HCT116 (cell line): ENCODE measurements at regions not wholly inside any gene's neighbourhood (a gene's known extent, or its start where the extent isn't known, plus 50 kb on each side); places are given as distances from the start of the nearest gene placed in this dataset.
A peak's percentile ranks its signal among the peaks of the same experiment; 100 is the strongest.

Source experiments
- ATF3 ChIP-seq: IDR thresholded peaks from 2 replicates; pipeline ENCODE4 v1.6.1; 2012
- CTCF ChIP-seq, 3 experiments: fragments of 200-600 bp in 1 of 3; sonication (generic) in 1 of 3; IDR thresholded peaks in 2 of 3; conservative IDR thresholded peaks in 1 of 3; 2 replicates each; pipeline ENCODE4 v1.5.1; 2012 to 2017; ENCODE audit warnings: low read depth in 2 of 3, low read length in 2 of 3, antibody characterized with exemption in 1 of 3, borderline replicate concordance in 1 of 3, control low read depth in 1 of 3, mild to moderate bottlenecking in 1 of 3, mixed read lengths in 1 of 3, mixed run types in 1 of 3, moderate library complexity in 1 of 3; ENCODE audit not compliant: insufficient read depth in 1 of 3
- EGR1 ChIP-seq: IDR thresholded peaks from 2 replicates; pipeline ENCODE4 v1.6.1; 2012; ENCODE audit warnings: low read depth
- EZH2 ChIP-seq: fragments of 200-600 bp; sonication (generic); IDR thresholded peaks from 2 replicates; pipeline ENCODE4 v1.6.1; 2017; ENCODE audit warnings: antibody characterized with exemption, mixed run types
- MAX ChIP-seq: IDR thresholded peaks from 2 replicates; pipeline ENCODE4 v1.6.1; 2012
- POLR2A ChIP-seq: IDR thresholded peaks from 2 replicates; pipeline ENCODE4 v1.7.0; 2011; ENCODE audit warnings: borderline replicate concordance; ENCODE audit not compliant: insufficient read depth, insufficient read length; ENCODE audit errors: extremely low read depth
- POLR2AphosphoS5 ChIP-seq: IDR thresholded peaks from 2 replicates; pipeline ENCODE4 v1.6.1; 2011; ENCODE audit warnings: mild to moderate bottlenecking, low read depth, low read length, moderate library complexity
- TF ChIP-seq, protein P1 (sequence below): IDR thresholded peaks from 2 replicates; pipeline ENCODE4 v1.6.1; 2012; ENCODE audit warnings: low read depth

DNA sequence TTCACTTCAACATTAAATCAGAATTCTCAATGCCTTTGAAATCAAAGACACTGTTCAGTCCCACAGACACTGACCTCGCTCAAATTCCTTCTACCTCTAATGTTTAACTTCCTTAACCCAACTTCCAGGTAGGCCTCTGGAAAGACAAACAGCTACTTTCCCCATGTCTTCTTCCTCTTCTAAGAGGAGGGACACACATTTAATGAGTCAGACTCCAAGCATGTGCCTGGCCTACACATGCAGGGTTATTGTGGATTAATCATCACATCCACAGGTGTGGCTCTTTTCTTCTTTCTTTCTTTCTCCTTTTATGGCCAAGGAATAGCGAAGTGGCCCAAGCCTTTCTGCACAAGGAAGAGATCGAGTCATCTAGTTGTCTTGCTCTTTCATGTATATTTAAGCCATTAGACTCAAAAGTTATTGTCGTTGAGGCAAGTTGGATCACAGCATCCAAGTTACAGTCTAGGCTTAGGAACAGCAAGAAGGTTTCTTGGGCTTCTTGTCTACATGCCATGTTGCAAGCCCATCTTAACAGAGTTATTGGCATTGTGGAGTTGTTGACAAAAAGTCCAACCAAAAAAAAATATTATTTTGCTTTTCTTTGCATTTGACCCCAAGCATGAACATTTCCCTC, 387.8 kb downstream of the IRS1 start:
- TF ChIP-seq POLR2A (no peak), MAX (peak; percentile 96), CTCF (IDR thresholded peaks at IDR 0.05 in 2 of 3, conservative IDR thresholded peaks at IDR 0.05 in 1 of 3; ENCODE audit: borderline replicate concordance in 1 of 3, insufficient read depth in 1 of 3, low read depth in 2 of 3, low read length in 2 of 3) (no peak), ATF3 (no peak), EZH2 (no peak), POLR2AphosphoS5 (peak; percentile 71), EGR1 (no peak)
- TF ChIP-seq, protein P1, sequence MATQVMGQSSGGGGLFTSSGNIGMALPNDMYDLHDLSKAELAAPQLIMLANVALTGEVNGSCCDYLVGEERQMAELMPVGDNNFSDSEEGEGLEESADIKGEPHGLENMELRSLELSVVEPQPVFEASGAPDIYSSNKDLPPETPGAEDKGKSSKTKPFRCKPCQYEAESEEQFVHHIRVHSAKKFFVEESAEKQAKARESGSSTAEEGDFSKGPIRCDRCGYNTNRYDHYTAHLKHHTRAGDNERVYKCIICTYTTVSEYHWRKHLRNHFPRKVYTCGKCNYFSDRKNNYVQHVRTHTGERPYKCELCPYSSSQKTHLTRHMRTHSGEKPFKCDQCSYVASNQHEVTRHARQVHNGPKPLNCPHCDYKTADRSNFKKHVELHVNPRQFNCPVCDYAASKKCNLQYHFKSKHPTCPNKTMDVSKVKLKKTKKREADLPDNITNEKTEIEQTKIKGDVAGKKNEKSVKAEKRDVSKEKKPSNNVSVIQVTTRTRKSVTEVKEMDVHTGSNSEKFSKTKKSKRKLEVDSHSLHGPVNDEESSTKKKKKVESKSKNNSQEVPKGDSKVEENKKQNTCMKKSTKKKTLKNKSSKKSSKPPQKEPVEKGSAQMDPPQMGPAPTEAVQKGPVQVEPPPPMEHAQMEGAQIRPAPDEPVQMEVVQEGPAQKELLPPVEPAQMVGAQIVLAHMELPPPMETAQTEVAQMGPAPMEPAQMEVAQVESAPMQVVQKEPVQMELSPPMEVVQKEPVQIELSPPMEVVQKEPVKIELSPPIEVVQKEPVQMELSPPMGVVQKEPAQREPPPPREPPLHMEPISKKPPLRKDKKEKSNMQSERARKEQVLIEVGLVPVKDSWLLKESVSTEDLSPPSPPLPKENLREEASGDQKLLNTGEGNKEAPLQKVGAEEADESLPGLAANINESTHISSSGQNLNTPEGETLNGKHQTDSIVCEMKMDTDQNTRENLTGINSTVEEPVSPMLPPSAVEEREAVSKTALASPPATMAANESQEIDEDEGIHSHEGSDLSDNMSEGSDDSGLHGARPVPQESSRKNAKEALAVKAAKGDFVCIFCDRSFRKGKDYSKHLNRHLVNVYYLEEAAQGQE, result no peak
